RWPE2 (cell line): ENCODE measurements at regions not wholly inside any gene's neighbourhood (a gene's known extent, or its start where the extent isn't known, plus 50 kb on each side); places are given as distances from the start of the nearest gene placed in this dataset.
"Not testable (repeated sequence)": the region's sequence is repeated elsewhere in the genome, so short reads cannot be mapped to it uniquely, and the experiment has no call there.

Experiments used
- ATAC-seq: fragments of 200-7000 bp; cut with Tn5 transposase; 3 replicates; pipeline ENCODE4 v1.9.1; 2021; ENCODE audit warnings: low read depth
- DNase-seq: peaks from one replicate; pipeline ENCODE4 v3.0.0-alpha.2; 2020; ENCODE audit warnings: low spot score
- H3K27ac ChIP-seq: fragments of 450-650 bp; 2 replicates; pipeline ENCODE4 v1.5.1; 2017; ENCODE audit warnings: mild to moderate bottlenecking; ENCODE audit not compliant: poor library complexity, severe bottlenecking
- H3K27me3 ChIP-seq: fragments of 250-450 bp; sonication (Bioruptor Pico); 2 replicates; pipeline ENCODE4 v1.5.1; 2021; ENCODE audit warnings: mild to moderate bottlenecking, moderate library complexity; ENCODE audit not compliant: insufficient read depth, poor library complexity, severe bottlenecking
- H3K36me3 ChIP-seq: fragments of 250-450 bp; sonication (Bioruptor Pico); 2 replicates; pipeline ENCODE4 v1.5.1; 2020; ENCODE audit warnings: low read depth, mild to moderate bottlenecking, moderate library complexity
- H3K4me1 ChIP-seq: fragments of 250-450 bp; sonication (Bioruptor Pico); 2 replicates; pipeline ENCODE4 v1.5.1; 2021; ENCODE audit warnings: mild to moderate bottlenecking, moderate library complexity; ENCODE audit not compliant: insufficient read depth, poor library complexity, severe bottlenecking
- H3K4me3 ChIP-seq: fragments of 250-450 bp; sonication (Bioruptor Pico); 2 replicates; pipeline ENCODE4 v1.5.1; 2021; ENCODE audit warnings: mild to moderate bottlenecking, moderate library complexity; ENCODE audit not compliant: severe bottlenecking
- H3K9me3 ChIP-seq: fragments of 250-450 bp; sonication (Bioruptor Pico); 2 replicates; pipeline ENCODE4 v1.5.1; 2021; ENCODE audit warnings: mild to moderate bottlenecking, moderate library complexity; ENCODE audit not compliant: severe bottlenecking
- TF ChIP-seq, protein P1 (sequence below): fragments of 450-650 bp; IDR thresholded peaks from one replicate; pipeline ENCODE4 v1.5.1; 2017; ENCODE audit warnings: mild to moderate bottlenecking, moderate library complexity; ENCODE audit not compliant: poor library complexity, severe bottlenecking

DNA sequence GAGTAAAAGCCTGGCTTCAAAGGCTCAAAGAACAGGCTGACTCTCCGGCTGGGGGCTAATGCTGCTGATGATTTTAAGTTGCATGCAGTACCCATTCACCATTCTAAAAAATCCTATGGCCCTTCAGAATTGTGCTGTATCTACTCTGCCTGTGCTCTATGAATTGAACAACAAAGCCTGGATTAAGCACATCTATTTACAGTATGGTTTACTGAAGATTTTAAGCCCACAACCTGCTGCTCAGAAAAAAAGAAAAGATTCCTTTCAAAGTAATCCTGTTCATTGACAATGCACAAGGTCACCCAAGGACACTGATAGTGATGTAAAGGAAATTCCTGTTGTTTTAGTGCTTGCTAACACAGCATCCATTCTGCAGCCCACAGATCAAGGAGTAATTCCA is 84.9 kb upstream of the SFRP2 start:
- TF ChIP-seq, protein P1, sequence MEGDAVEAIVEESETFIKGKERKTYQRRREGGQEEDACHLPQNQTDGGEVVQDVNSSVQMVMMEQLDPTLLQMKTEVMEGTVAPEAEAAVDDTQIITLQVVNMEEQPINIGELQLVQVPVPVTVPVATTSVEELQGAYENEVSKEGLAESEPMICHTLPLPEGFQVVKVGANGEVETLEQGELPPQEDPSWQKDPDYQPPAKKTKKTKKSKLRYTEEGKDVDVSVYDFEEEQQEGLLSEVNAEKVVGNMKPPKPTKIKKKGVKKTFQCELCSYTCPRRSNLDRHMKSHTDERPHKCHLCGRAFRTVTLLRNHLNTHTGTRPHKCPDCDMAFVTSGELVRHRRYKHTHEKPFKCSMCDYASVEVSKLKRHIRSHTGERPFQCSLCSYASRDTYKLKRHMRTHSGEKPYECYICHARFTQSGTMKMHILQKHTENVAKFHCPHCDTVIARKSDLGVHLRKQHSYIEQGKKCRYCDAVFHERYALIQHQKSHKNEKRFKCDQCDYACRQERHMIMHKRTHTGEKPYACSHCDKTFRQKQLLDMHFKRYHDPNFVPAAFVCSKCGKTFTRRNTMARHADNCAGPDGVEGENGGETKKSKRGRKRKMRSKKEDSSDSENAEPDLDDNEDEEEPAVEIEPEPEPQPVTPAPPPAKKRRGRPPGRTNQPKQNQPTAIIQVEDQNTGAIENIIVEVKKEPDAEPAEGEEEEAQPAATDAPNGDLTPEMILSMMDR: no peak
- Histone ChIP-seq H3K4me1 (no peaks in the 10 kb centered on the region), H3K36me3 (no peaks in the 10 kb centered on the region), H3K4me3 (no peak overlapping the region), H3K27ac (no peak overlapping the region), H3K27me3 (peaks cover 4% of the 10 kb centered on the region), H3K9me3 (no peaks in the 10 kb centered on the region)
- no peak for ATAC-seq
- no peak for DNase-seq

GRCh38 chr4:153866766-153867165 is 77.9 kb upstream of the SFRP2 start:
- ATAC-seq, H3K9me3 ChIP-seq, H3K27ac ChIP-seq, DNase-seq, H3K27me3 ChIP-seq, H3K4me3 ChIP-seq, H3K4me1 ChIP-seq, H3K36me3 ChIP-seq: not testable (repeated sequence)

- Histone ChIP-seq H3K36me3 (no peaks in the 10 kb centered on the region), H3K9me3 (no peaks in the 10 kb centered on the region), H3K27ac (no peak overlapping the region), H3K4me3 (no peak overlapping the region), H3K27me3 (no peaks in the 10 kb centered on the region), H3K4me1 (no peaks in the 10 kb centered on the region)
- DNase-seq (no peak), ATAC-seq (no peak)
- TF ChIP-seq, protein P1: no peak
Measured at GRCh38 chr4:153852501-153852900, 63.6 kb upstream of the SFRP2 start.

DNA sequence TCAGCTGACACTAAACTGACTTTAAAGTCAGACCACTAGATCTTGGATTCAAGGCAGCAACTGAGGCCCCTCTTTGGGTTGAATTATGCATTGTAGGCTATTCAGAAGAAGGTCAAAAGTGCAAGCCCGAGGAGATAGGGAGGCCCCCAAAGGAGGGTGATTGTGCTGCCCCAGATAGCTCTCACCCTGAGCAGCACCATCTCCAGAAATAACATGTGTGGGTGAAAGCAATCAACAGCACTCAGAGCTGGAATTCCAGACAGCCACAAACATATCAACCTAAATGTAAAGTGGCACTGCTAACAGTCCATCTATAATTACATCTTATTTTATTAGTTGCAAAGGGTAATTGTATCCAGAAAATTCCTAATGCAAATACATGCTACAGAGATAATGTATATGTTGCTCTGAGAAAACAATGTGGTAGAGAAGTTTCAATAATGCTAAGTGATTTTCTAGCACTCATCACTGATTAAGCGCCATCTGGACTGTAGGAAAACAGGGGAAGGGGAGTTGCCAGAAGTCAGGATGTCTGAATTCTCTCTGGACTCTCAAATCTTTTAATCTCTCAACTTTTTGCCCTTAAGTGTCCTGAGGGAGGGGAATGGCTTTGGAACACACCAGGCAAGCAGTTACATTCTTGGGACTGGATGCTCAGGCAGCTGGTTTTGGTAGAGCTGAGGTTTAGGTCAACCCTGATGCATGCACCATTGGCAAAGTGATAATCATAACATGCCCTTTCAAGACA is 61.8 kb upstream of the SFRP2 start:
- ATAC-seq: no peak
- H3K4me1 ChIP-seq: no peaks in the 10 kb centered on the region
- no peak for DNase-seq
- no peaks in the 10 kb centered on the region for H3K36me3 ChIP-seq
- no peak overlapping the region for H3K4me3 ChIP-seq
- no peak overlapping the region for H3K27ac ChIP-seq
- no peaks in the 10 kb centered on the region for H3K9me3 ChIP-seq
- no peaks in the 10 kb centered on the region for H3K27me3 ChIP-seq
- TF ChIP-seq, protein P1: no peak

DNA sequence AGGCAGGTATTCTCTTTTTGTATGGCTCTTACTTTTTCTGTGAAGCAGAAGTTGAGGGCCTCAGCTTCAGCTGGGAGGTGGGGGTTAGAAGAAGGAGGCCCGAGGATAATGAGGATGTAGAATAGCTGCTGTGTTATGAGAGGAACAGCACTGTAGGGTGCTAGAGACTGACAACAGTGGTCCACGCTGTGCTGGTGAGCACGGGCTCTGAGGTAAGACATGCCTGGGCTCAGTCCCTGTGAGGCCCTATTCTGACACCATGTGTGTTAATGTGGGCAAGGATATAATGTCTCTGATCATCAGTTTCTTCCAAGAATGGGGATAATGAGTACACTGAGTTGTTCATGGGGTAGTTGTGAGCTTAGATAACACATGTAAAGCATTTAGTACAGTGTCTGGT is 55.3 kb upstream of the SFRP2 start:
- ATAC-seq: no peak
- H3K4me3 ChIP-seq: no peak overlapping the region
- H3K36me3 ChIP-seq: no peaks in the 10 kb centered on the region
- H3K4me1 ChIP-seq: no peaks in the 10 kb centered on the region
- TF ChIP-seq, protein P1: no peak
- DNase-seq: no peak
- H3K27ac ChIP-seq: no peak overlapping the region
- H3K9me3 ChIP-seq: no peaks in the 10 kb centered on the region
- no peaks in the 10 kb centered on the region for H3K27me3 ChIP-seq
